H1 (cell line): ENCODE measurements at regions not wholly inside any gene's neighbourhood (a gene's known extent, or its start where the extent isn't known, plus 50 kb on each side); places are given as distances from the start of the nearest gene placed in this dataset.

Experiments
- CTCF ChIA-PET: fragments of 300-600 bp; sonication (Branson Sonifier 250); formaldehyde crosslinking; loops from one replicate; lab custom pipeline; 2021; ENCODE audit not compliant: partially characterized antibody; lab: Charles Lee
- POLR2A ChIA-PET: fragments of 300-600 bp; sonication (Branson Sonifier 250); formaldehyde crosslinking; loops from one replicate; lab custom pipeline; 2021; ENCODE audit warnings: inconsistent platforms; ENCODE audit not compliant: partially characterized antibody; lab: Charles Lee
- DNase-seq, 2 experiments: peaks; one replicate each; pipeline versions ENCODE4 v3.0.0 to v3.0.0-alpha.2; 2010 to 2022; ENCODE audit warnings: low spot score in 2 of 2, low read depth in 1 of 2, mixed read lengths in 1 of 2
- FAIRE-seq: peaks from 2 replicates; lab custom pipeline; 2011; peaks lifted over from hg19 to GRCh38; lab: Jason Lieb, UNC
- H2AFZ ChIP-seq: 2 replicates; pipeline ENCODE4 v1.8.1; 2012; ENCODE audit warnings: low read length, inconsistent platforms
- H2AK5ac ChIP-seq: 2 replicates; pipeline ENCODE4 v1.6.1; 2013; ENCODE audit warnings: low read depth, low read length
- H2BK120ac ChIP-seq: replicated peaks from 2 replicates; pipeline ENCODE3; 2013; ENCODE audit warnings: low read depth, low read length, inconsistent platforms
- H2BK12ac ChIP-seq: 2 replicates; pipeline ENCODE4 v1.6.1; 2013; ENCODE audit warnings: low read depth, low read length
- H2BK15ac ChIP-seq: 2 replicates; pipeline ENCODE4 v1.6.1; 2013; ENCODE audit warnings: low read length
- H2BK20ac ChIP-seq: 2 replicates; pipeline ENCODE4 v1.6.1; 2013; ENCODE audit warnings: low read length
- H2BK5ac ChIP-seq: 2 replicates; pipeline ENCODE4 v1.6.1; 2013; ENCODE audit warnings: low read depth, low read length
- H3K14ac ChIP-seq: 2 replicates; pipeline ENCODE4 v1.6.1; 2013; ENCODE audit warnings: inconsistent platforms; ENCODE audit not compliant: insufficient read length
- H3K18ac ChIP-seq: 2 replicates; pipeline ENCODE4 v1.6.1; 2013; ENCODE audit warnings: low read length; ENCODE audit errors: extremely low read depth
- H3K23ac ChIP-seq: 2 replicates; pipeline ENCODE4 v1.6.1; 2013; ENCODE audit warnings: inconsistent platforms; ENCODE audit not compliant: insufficient read length
- H3K23me2 ChIP-seq: 2 replicates; pipeline ENCODE4 v1.6.1; 2013; ENCODE audit warnings: low read depth, low read length
- H3K27ac ChIP-seq: 2 replicates; pipeline ENCODE4 v1.6.1; 2011; ENCODE audit warnings: low read depth, low read length, inconsistent platforms
- H3K27me3 ChIP-seq, 4 experiments: replicated peaks in 1 of 4; 1 replicate in 1 of 4; 2 replicates in 3 of 4; pipeline versions ENCODE4 v1.6.1 to v1.8.1; 2011 to 2013; ENCODE audit warnings: low read length in 3 of 4, mild to moderate bottlenecking in 3 of 4, inconsistent platforms in 2 of 4, mixed read lengths in 2 of 4, moderate library complexity in 1 of 4; ENCODE audit not compliant: control insufficient read depth in 3 of 4, insufficient read depth in 3 of 4; ENCODE audit errors: extremely low read depth in 1 of 4
- H3K36me3 ChIP-seq, 4 experiments: 2 replicates each; pipeline versions ENCODE4 v1.6.1 to v1.8.1; 2011 to 2013; ENCODE audit warnings: mild to moderate bottlenecking in 4 of 4, low read length in 3 of 4, moderate library complexity in 2 of 4, control low read depth in 1 of 4, inconsistent platforms in 1 of 4; ENCODE audit not compliant: insufficient read depth in 4 of 4, control insufficient read depth in 2 of 4
- H3K4ac ChIP-seq: replicated peaks from 2 replicates; pipeline ENCODE3; 2013; ENCODE audit warnings: low read length, low read depth, mixed read lengths, inconsistent platforms; ENCODE audit not compliant: insufficient read length
- H3K4me1 ChIP-seq, 4 experiments: replicated peaks in 1 of 4; 1 replicate in 1 of 4; 2 replicates in 3 of 4; pipeline versions ENCODE4 v1.6.1 to v1.8.1; 2011 to 2013; ENCODE audit warnings: low read length in 3 of 4, inconsistent platforms in 2 of 4, mixed read lengths in 1 of 4; ENCODE audit not compliant: insufficient read depth in 4 of 4, control insufficient read depth in 3 of 4
- H3K4me2 ChIP-seq, 2 experiments: 2 replicates each; pipeline versions ENCODE4 v1.6.1 to v1.8.1; 2011 to 2013; ENCODE audit warnings: low read depth in 2 of 2, low read length in 2 of 2, control low read depth in 1 of 2, inconsistent platforms in 1 of 2, mild to moderate bottlenecking in 1 of 2; ENCODE audit not compliant: insufficient read depth in 1 of 2
- H3K4me3 ChIP-seq, 4 experiments: fragments of 200-600, 300-600 bp in 1 of 4; sonication (generic), shearing (Covaris generic), sonication (Bioruptor Twin) in 1 of 4; 2 replicates each; pipeline versions ENCODE4 v1.5.1 to v1.8.1; 2011 to 2016; ENCODE audit warnings: low read length in 4 of 4, low read depth in 3 of 4, control low read depth in 2 of 4, inconsistent platforms in 2 of 4, mild to moderate bottlenecking in 2 of 4, mixed read lengths in 1 of 4, moderate library complexity in 1 of 4; ENCODE audit not compliant: insufficient read depth in 2 of 4; ENCODE audit errors: extremely low read depth in 1 of 4
- H3K56ac ChIP-seq: replicated peaks from 2 replicates; pipeline ENCODE3; 2013; ENCODE audit warnings: low read depth, mild to moderate bottlenecking, mixed read lengths, low read length, inconsistent platforms; ENCODE audit not compliant: insufficient read length
- H3K79me1 ChIP-seq: 2 replicates; pipeline ENCODE4 v1.6.1; 2013; ENCODE audit warnings: low read depth, low read length, control low read depth
- H3K79me2 ChIP-seq, 2 experiments: 2 replicates each; pipeline versions ENCODE4 v1.6.1 to v1.8.1; 2012 to 2013; ENCODE audit warnings: low read length in 2 of 2, mild to moderate bottlenecking in 2 of 2, inconsistent platforms in 1 of 2; ENCODE audit not compliant: insufficient read depth in 2 of 2, control insufficient read depth in 1 of 2
- H3K9ac ChIP-seq, 4 experiments: replicated peaks in 1 of 4; 1 replicate in 1 of 4; 2 replicates in 3 of 4; pipeline versions ENCODE4 v1.6.1 to v1.8.1; 2011 to 2013; ENCODE audit warnings: low read depth in 3 of 4, low read length in 3 of 4, control low read depth in 2 of 4, mild to moderate bottlenecking in 2 of 4, moderate library complexity in 2 of 4, inconsistent platforms in 1 of 4; ENCODE audit errors: extremely low read depth in 1 of 4
- H3K9me3 ChIP-seq, 2 experiments: 2 replicates each; pipeline versions ENCODE4 v1.6.1 to v1.8.1; 2012 to 2013; ENCODE audit warnings: mild to moderate bottlenecking in 2 of 2, moderate library complexity in 2 of 2, control low read depth in 1 of 2, inconsistent platforms in 1 of 2, low read depth in 1 of 2, low read length in 1 of 2, mixed read lengths in 1 of 2; ENCODE audit not compliant: insufficient read depth in 2 of 2
- H4K20me1 ChIP-seq, 2 experiments: replicated peaks in 1 of 2; 2 replicates each; pipeline versions ENCODE3 to v1.8.1; 2011 to 2013; ENCODE audit warnings: inconsistent platforms in 2 of 2, low read length in 2 of 2, mild to moderate bottlenecking in 1 of 2; ENCODE audit not compliant: insufficient read depth in 2 of 2, control insufficient read depth in 1 of 2
- H4K5ac ChIP-seq: 2 replicates; pipeline ENCODE4 v1.6.1; 2013; ENCODE audit warnings: low read length, low read depth, mixed read lengths, inconsistent platforms; ENCODE audit not compliant: insufficient read length
- H4K8ac ChIP-seq: 2 replicates; pipeline ENCODE4 v1.8.0; 2013; ENCODE audit warnings: mild to moderate bottlenecking, moderate library complexity, low read length, inconsistent platforms; ENCODE audit not compliant: insufficient read depth; ENCODE audit errors: extremely low read depth
- H4K91ac ChIP-seq: replicated peaks from 2 replicates; pipeline ENCODE3; 2013; ENCODE audit warnings: low read length, mixed read lengths, inconsistent platforms; ENCODE audit not compliant: insufficient read length
- BCL11A ChIP-seq, 2 experiments: IDR thresholded peaks; one replicate each; pipeline ENCODE4 v1.6.1; 2011; ENCODE audit warnings: low read depth in 2 of 2, low read length in 2 of 2, mild to moderate bottlenecking in 2 of 2
- WGBS, 2 experiments: shearing (Covaris generic) in 1 of 2; methylation state at CpG; one replicate each; pipeline versions ENCODE4 v1.1.6 to v1.1.7; 2013 to 2015; ENCODE audit warnings: low lambda C conversion rate in 2 of 2, mixed read lengths in 2 of 2, inconsistent platforms in 1 of 2, low coverage in 1 of 2, missing lambda C conversion rate in 1 of 2; ENCODE audit not compliant: insufficient replicate concordance in 2 of 2, insufficient coverage in 1 of 2, insufficient read length in 1 of 2; ENCODE audit errors: extremely low coverage in 1 of 2, missing lambda C conversion rate in 1 of 2; 5-methylcytosine and 5-hydroxymethylcytosine counted together

GRCh38 chr15:35319354-35319753, 226.6 kb downstream of the DPH6 start:
- Histone ChIP-seq H2AK5ac (no peak overlapping the region), H3K36me3 (no peaks in the 10 kb centered on the region), H2BK15ac (no peak overlapping the region), H3K23me2 (no peaks in the 10 kb centered on the region), H3K56ac (no peak overlapping the region), H4K5ac (no peak overlapping the region), H3K9ac (no peak overlapping the region), H4K20me1 (no peaks in the 10 kb centered on the region), H3K23ac (no peak overlapping the region), H3K27me3 (no peaks in the 10 kb centered on the region), H2BK12ac (no peak overlapping the region), H3K18ac (no peak overlapping the region), H3K27ac (no peak overlapping the region), H3K79me2 (no peaks in the 10 kb centered on the region), H4K91ac (no peak overlapping the region), H3K4me3 (no peak overlapping the region), H2AFZ (no peak overlapping the region), H2BK120ac (no peak overlapping the region), H3K9me3 (no peaks in the 10 kb centered on the region), H2BK5ac (no peak overlapping the region), H3K79me1 (no peaks in the 10 kb centered on the region), H2BK20ac (no peak overlapping the region), H4K8ac (no peak overlapping the region), H3K14ac (no peak overlapping the region), H3K4me2 (no peak overlapping the region), H3K4ac (no peak overlapping the region), H3K4me1 (no peaks in the 10 kb centered on the region)
- FAIRE-seq (no peak), DNase-seq (no peak)
- ChIA-PET POLR2A (no interaction called here), CTCF (interaction anchor here (0.7 to 1.1 kb wide), 2 partner anchors 41 to 125 kb away, joined by 3 to 5 read pairs; no protein-coding TSS in a partner anchor)
- 95% methylated on average over 8 of the region's 8 CpGs; no CpG with 5 or more reads in 1 of the 2 experiments for WGBS, 2 experiments
- no peak for TF ChIP-seq BCL11A (IDR thresholded peaks at IDR 0.05; ENCODE audit: low read depth in 2 of 2, low read length in 2 of 2)
